AG04450 (cell line): ENCODE measurements at regions not wholly inside any gene's neighbourhood (a gene's known extent, or its start where the extent isn't known, plus 50 kb on each side); places are given as distances from the start of the nearest gene placed in this dataset.

ENCODE experiments used
- CTCF ChIA-PET: fragments of 300-600, 350-600 bp; formaldehyde crosslinking; extraction: SDS; loops from one replicate; lab custom pipeline; 2022; ENCODE audit warnings: antibody characterized with exemption, inconsistent platforms; lab: Charles Lee
- POLR2A ChIA-PET: fragments of 350-600 bp; formaldehyde crosslinking; extraction: SDS; loops from one replicate; lab custom pipeline; 2021; ENCODE audit warnings: antibody characterized with exemption, inconsistent platforms; lab: Yijun Ruan, JAX
- DNase-seq: peaks from one replicate; pipeline ENCODE4 v3.0.0-alpha.2; 2011; ENCODE audit warnings: low read depth, low spot score
- H3K27ac ChIP-seq: one replicate; pipeline ENCODE4 v1.5.1; 2012; ENCODE audit warnings: low read depth, low read length, control low read depth
- H3K27me3 ChIP-seq: one replicate; pipeline ENCODE4 v1.6.0; 2012; ENCODE audit warnings: low read length; ENCODE audit not compliant: control insufficient read depth, insufficient read depth
- H3K4me3 ChIP-seq: 2 replicates; pipeline ENCODE4 v1.5.1; 2011; ENCODE audit warnings: mild to moderate bottlenecking, low read depth, low read length, control low read depth
- H3K9me3 ChIP-seq: 2 replicates; pipeline ENCODE4 v1.5.1; 2012; ENCODE audit warnings: low read length; ENCODE audit not compliant: control insufficient read depth, insufficient read depth
- TF ChIP-seq, protein P1 (sequence below): IDR thresholded peaks from 2 replicates; pipeline ENCODE4 v1.5.1; 2011; ENCODE audit warnings: low read depth, low read length, control low read depth, inconsistent platforms

DNA sequence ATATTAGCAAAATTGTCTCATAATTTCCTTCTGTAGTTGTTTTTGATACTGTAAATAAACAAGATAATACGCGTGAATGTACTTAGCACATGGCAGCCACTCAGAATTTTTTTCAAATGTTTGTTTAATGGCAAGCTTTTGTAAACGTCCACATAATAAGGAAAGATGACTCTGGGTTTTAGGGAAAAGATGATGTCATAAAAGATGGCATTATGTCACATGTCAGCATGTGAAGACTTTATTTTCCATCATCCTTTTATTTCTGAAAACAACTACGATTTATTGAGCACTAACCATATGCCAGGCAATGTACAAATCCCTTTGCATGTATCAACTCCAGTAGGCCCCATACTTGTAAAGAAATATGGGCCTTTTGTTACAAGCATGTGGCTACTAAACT, 139.9 kb downstream of the C11orf91 start:
- Histone ChIP-seq H3K4me3 (no peak overlapping the region), H3K27me3 (no peaks in the 10 kb centered on the region), H3K9me3 (no peaks in the 10 kb centered on the region), H3K27ac (no peak overlapping the region)
- TF ChIP-seq, protein P1, sequence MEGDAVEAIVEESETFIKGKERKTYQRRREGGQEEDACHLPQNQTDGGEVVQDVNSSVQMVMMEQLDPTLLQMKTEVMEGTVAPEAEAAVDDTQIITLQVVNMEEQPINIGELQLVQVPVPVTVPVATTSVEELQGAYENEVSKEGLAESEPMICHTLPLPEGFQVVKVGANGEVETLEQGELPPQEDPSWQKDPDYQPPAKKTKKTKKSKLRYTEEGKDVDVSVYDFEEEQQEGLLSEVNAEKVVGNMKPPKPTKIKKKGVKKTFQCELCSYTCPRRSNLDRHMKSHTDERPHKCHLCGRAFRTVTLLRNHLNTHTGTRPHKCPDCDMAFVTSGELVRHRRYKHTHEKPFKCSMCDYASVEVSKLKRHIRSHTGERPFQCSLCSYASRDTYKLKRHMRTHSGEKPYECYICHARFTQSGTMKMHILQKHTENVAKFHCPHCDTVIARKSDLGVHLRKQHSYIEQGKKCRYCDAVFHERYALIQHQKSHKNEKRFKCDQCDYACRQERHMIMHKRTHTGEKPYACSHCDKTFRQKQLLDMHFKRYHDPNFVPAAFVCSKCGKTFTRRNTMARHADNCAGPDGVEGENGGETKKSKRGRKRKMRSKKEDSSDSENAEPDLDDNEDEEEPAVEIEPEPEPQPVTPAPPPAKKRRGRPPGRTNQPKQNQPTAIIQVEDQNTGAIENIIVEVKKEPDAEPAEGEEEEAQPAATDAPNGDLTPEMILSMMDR = no peak
- no peak for DNase-seq
- CTCF ChIA-PET = no interaction called here
- POLR2A ChIA-PET = no interaction called here

DNA sequence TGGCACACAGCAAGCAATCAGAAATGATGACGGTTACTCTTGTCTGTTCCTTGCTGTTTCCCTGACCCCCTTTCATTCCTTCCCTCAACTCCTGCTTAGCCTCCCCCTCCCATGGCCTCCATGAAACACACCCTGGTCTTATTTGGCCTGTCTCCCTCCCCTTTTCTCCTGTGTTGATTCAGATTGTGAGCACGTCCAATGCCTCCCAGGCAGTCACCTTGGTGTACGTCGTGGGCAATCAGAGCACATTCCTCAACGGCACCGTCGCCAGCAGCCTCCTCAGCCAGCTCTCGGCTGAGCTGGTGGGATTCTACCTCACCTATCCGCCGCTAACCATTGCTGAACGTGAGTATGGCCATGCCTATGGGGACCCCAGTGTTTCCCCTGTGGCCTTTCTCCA, 141.1 kb downstream of the C11orf91 start:
- Histone ChIP-seq H3K27me3 (no peaks in the 10 kb centered on the region), H3K4me3 (no peak overlapping the region), H3K27ac (no peak overlapping the region), H3K9me3 (no peaks in the 10 kb centered on the region)
- TF ChIP-seq, protein P1 = no peak
- ChIA-PET POLR2A (no interaction called here), CTCF (no interaction called here)
- DNase-seq = no peak

DNA sequence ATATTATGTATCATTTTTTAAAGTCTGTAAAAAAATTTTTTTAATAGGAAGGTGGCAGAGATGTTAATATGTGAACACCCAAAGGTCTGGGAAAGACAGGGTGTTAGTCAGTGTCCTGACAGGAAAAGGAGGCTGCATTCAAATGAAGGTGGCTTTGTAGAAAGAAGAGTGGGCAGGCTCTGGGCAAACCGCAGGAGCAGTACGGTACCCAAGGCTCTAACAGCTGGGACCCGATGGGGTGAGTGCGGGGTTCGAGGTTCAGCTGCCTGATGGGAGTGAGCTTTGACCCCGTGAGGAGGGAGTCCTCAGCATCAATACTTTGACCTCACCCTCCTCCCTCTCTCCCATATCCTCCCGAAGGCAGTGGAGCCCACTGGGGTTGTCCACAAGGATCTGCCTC, 142.5 kb downstream of the C11orf91 start:
- Histone ChIP-seq H3K27me3 (no peaks in the 10 kb centered on the region), H3K4me3 (no peak overlapping the region), H3K27ac (no peak overlapping the region), H3K9me3 (no peaks in the 10 kb centered on the region)
- no peak for DNase-seq
- ChIA-PET POLR2A (no interaction called here), CTCF (no interaction called here)
- TF ChIP-seq, protein P1 = no peak

DNA sequence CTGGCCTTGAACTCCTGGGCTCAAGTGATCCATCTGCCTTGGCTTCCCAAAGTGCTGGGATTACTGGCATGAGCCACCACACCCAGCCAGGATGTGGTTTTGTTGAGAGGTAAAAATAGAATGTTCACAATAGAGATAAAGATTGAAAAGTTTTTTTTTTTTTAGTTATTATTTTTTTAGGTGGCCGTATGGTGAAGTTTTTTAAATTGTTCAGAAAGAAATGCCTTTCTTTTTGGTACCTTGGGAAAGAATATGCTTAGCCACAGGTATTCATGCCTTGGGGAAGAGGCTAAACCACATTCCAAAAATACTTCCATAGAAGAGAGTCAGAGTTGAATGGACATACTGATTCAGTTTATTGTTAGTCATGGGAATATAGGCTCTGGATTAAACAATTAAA, 143.4 kb downstream of the C11orf91 start:
- DNase-seq = no peak
- Histone ChIP-seq H3K4me3 (no peak overlapping the region), H3K27me3 (no peaks in the 10 kb centered on the region), H3K9me3 (no peaks in the 10 kb centered on the region), H3K27ac (no peak overlapping the region)
- TF ChIP-seq, protein P1 = no peak
- ChIA-PET POLR2A (no interaction called here), CTCF (no interaction called here)

DNA sequence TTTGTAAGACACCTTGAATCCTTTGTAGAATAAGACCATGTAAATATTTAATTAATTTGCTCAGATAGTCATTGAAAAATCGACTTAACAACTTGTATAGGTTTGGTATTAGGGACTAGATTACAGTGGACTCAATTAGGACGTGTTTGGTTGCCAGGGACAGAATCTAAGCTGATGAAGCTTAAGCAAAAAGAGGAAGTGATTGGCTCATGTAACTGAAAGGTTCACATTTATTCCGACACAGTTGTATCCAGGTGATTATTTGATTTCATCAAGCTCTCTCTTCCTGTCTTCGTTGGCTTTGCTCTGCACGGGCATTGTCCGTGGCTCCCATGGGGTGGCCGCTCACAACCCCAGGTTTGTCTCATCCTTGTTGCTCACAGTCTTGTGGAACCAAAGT, 146.4 kb downstream of the C11orf91 start:
- Histone ChIP-seq H3K27ac (no peak overlapping the region), H3K9me3 (no peaks in the 10 kb centered on the region), H3K27me3 (no peaks in the 10 kb centered on the region), H3K4me3 (no peak overlapping the region)
- DNase-seq = no peak
- CTCF ChIA-PET = interaction anchor here (0.9 kb wide), 1 partner anchor 134 kb away, joined by 3 read pairs; no protein-coding TSS in a partner anchor
- TF ChIP-seq, protein P1 = no peak
- POLR2A ChIA-PET = no interaction called here
